ENCODE measurements at regions not wholly inside any gene's neighbourhood (a gene's known extent, or its start where the extent isn't known, plus 50 kb on each side); places are given as distances from the start of the nearest gene placed in this dataset.
"Not testable (repeated sequence)": the region's sequence is repeated elsewhere in the genome, so short reads cannot be mapped to it uniquely, and the experiment has no call there.

GRCh38 chr9:90233081-90233480 lies 409.5 kb downstream of the DIRAS2 start:
- TF ChIP-seq CTCF (conservative IDR thresholded peaks at IDR 0.05; ENCODE audit: low read length); EZH2phosphoT487 (IDR thresholded peaks at IDR 0.05; ENCODE audit: borderline replicate concordance, low read depth, low read length): not testable (repeated sequence)

Data from OCI-LY7 (cell line).